WTC11 (cell line): ENCODE measurements at regions not wholly inside any gene's neighbourhood (a gene's known extent, or its start where the extent isn't known, plus 50 kb on each side); places are given as distances from the start of the nearest gene placed in this dataset.

Experiments
- ATAC-seq: fragments of 200-7000 bp; cut with Tn5 transposase; 2 replicates; pipeline ENCODE4 v1.10.0; 2021; ENCODE audit warnings: mild to moderate bottlenecking, moderate library complexity
- CTCF ChIA-PET: fragments of 300-600 bp; sonication (Branson Sonifier 250); formaldehyde crosslinking; loops from one replicate; lab custom pipeline; 2021; ENCODE audit warnings: antibody characterized with exemption; lab: Charles Lee
- POLR2A ChIA-PET: fragments of 350-600 bp; sonication (Branson Sonifier 250); formaldehyde crosslinking; loops from one replicate; lab custom pipeline; 2021; ENCODE audit warnings: antibody characterized with exemption; lab: Charles Lee
- DNase-seq: peaks from one replicate; pipeline ENCODE4 v3.0.0; 2021; ENCODE audit warnings: low spot score
- H3K27ac Mint-ChIP-seq: 2 replicates; pipeline ENCODE4 v1.8.0; 2021; ENCODE audit warnings: mixed read lengths
- H3K27me3 Mint-ChIP-seq: 2 replicates; pipeline ENCODE4 v1.8.0; 2021; ENCODE audit warnings: low read depth, mild to moderate bottlenecking, moderate library complexity, mixed read lengths
- H3K36me3 Mint-ChIP-seq: 2 replicates; pipeline ENCODE4 v1.8.0; 2021; ENCODE audit warnings: mixed read lengths
- H3K4me1 Mint-ChIP-seq: 2 replicates; pipeline ENCODE4 v1.8.0; 2022; ENCODE audit warnings: mixed read lengths
- H3K4me3 Mint-ChIP-seq: 2 replicates; pipeline ENCODE4 v1.8.0; 2021; ENCODE audit warnings: mild to moderate bottlenecking, moderate library complexity, mixed read lengths
- H3K9me3 Mint-ChIP-seq: 2 replicates; pipeline ENCODE4 v1.8.0; 2021; ENCODE audit warnings: mixed read lengths
- CREM ChIP-seq: sonication (generic); formaldehyde crosslinking; IDR thresholded peaks from 2 replicates; pipeline ENCODE4 v1.8.1; 2022; ENCODE audit warnings: mild to moderate bottlenecking, missing genetic modification reagents, moderate library complexity
- FOXJ3 ChIP-seq: sonication (generic); formaldehyde crosslinking; IDR thresholded peaks from 2 replicates; pipeline ENCODE4 v1.9.0; 2021; ENCODE audit warnings: missing genetic modification reagents, mild to moderate bottlenecking, borderline replicate concordance
- FOXK1 ChIP-seq: sonication (generic); formaldehyde crosslinking; IDR thresholded peaks from 2 replicates; pipeline ENCODE4 v1.8.0; 2022; ENCODE audit warnings: mild to moderate bottlenecking, moderate library complexity, missing genetic modification reagents
- IRF2 ChIP-seq: sonication (generic); formaldehyde crosslinking; IDR thresholded peaks from 2 replicates; pipeline ENCODE4 v1.8.0; 2022; ENCODE audit warnings: low read depth, missing genetic modification reagents, borderline replicate concordance
- NFATC4 ChIP-seq: fragments of 250-450 bp; sonication (Bioruptor Pico); IDR thresholded peaks from 2 replicates; pipeline ENCODE4 v1.9.0; 2021; ENCODE audit warnings: mild to moderate bottlenecking
- PRRX2 ChIP-seq: fragments of 250-450 bp; sonication (Bioruptor Pico); IDR thresholded peaks from 2 replicates; pipeline ENCODE4 v1.8.0; 2021; ENCODE audit warnings: mild to moderate bottlenecking
- RORB ChIP-seq: fragments of 250-450 bp; sonication (Bioruptor Pico); IDR thresholded peaks from 2 replicates; pipeline ENCODE4 v1.9.0; 2021; ENCODE audit warnings: mild to moderate bottlenecking
- ZNF138 ChIP-seq: sonication (generic); formaldehyde crosslinking; conservative IDR thresholded peaks from 2 replicates; pipeline ENCODE4 v1.8.1; 2022; ENCODE audit warnings: mild to moderate bottlenecking, moderate library complexity, missing genetic modification reagents
- ZNF232 ChIP-seq: sonication (generic); formaldehyde crosslinking; IDR thresholded peaks from 2 replicates; pipeline ENCODE4 v1.8.0; 2022; ENCODE audit warnings: mild to moderate bottlenecking, missing genetic modification reagents
- ZNF416 ChIP-seq: fragments of 250-450 bp; sonication (Bioruptor Pico); IDR thresholded peaks from 2 replicates; pipeline ENCODE4 v1.9.0; 2021; ENCODE audit warnings: mild to moderate bottlenecking, inconsistent platforms
- TF ChIP-seq, protein P1 (sequence below): sonication (generic); formaldehyde crosslinking; IDR thresholded peaks from 2 replicates; pipeline ENCODE4 v1.8.0; 2022; ENCODE audit warnings: mild to moderate bottlenecking, missing genetic modification reagents
- TF ChIP-seq, protein P2 (sequence below): sonication (generic); formaldehyde crosslinking; conservative IDR thresholded peaks from 2 replicates; pipeline ENCODE4 v1.8.1; 2022; ENCODE audit warnings: mild to moderate bottlenecking, missing genetic modification reagents
- TF ChIP-seq, protein P3 (sequence below): sonication (generic); formaldehyde crosslinking; conservative IDR thresholded peaks from 2 replicates; pipeline ENCODE4 v1.8.1; 2023; ENCODE audit warnings: mild to moderate bottlenecking, low read depth, missing genetic modification reagents, moderate library complexity
- TF ChIP-seq, protein P4 (sequence below): fragments of 250-450 bp; sonication (Bioruptor Pico); IDR thresholded peaks from 2 replicates; pipeline ENCODE4 v2.1.2; 2022; ENCODE audit warnings: mild to moderate bottlenecking, moderate library complexity
- TF ChIP-seq, protein P5 (sequence below): sonication (generic); formaldehyde crosslinking; IDR thresholded peaks from 2 replicates; pipeline ENCODE4 v1.8.1; 2022; ENCODE audit warnings: mild to moderate bottlenecking, missing genetic modification reagents, moderate library complexity, borderline replicate concordance
- TF ChIP-seq, protein P6 (sequence below): sonication (generic); formaldehyde crosslinking; IDR thresholded peaks from 2 replicates; pipeline ENCODE4 v1.8.1; 2022; ENCODE audit warnings: low read depth, missing genetic modification reagents, borderline replicate concordance

DNA sequence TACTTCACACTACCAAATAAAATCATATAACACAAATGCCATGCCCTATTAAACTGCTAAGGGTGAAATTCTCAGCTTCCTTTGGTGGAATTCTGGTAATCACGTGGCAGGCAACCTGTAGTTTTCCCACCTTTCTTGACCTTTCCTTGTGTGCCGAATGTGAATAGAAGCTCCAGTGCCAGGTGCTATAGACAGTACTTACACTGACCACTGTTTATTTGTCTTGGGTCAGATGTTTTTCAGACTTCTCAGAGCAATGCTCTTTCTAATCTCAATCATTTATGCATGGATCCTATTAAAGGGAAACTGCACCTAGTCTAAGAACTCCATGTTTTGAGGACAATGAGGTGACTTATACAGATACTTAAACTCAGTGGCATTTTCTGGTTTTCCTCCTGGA lies 296.8 kb upstream of the DIAPH2 start (continued):
- TF ChIP-seq, protein P1, sequence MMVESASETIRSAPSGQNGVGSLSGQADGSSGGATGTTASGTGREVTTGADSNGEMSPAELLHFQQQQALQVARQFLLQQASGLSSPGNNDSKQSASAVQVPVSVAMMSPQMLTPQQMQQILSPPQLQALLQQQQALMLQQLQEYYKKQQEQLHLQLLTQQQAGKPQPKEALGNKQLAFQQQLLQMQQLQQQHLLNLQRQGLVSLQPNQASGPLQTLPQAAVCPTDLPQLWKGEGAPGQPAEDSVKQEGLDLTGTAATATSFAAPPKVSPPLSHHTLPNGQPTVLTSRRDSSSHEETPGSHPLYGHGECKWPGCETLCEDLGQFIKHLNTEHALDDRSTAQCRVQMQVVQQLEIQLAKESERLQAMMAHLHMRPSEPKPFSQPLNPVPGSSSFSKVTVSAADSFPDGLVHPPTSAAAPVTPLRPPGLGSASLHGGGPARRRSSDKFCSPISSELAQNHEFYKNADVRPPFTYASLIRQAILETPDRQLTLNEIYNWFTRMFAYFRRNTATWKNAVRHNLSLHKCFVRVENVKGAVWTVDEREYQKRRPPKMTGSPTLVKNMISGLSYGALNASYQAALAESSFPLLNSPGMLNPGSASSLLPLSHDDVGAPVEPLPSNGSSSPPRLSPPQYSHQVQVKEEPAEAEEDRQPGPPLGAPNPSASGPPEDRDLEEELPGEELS (CRISPR knock-in tag), result no peak
- TF ChIP-seq, protein P2, sequence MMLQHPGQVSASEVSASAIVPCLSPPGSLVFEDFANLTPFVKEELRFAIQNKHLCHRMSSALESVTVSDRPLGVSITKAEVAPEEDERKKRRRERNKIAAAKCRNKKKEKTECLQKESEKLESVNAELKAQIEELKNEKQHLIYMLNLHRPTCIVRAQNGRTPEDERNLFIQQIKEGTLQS, result no peak
- TF ChIP-seq CREM (CRISPR knock-in tag), result no peak

DNA sequence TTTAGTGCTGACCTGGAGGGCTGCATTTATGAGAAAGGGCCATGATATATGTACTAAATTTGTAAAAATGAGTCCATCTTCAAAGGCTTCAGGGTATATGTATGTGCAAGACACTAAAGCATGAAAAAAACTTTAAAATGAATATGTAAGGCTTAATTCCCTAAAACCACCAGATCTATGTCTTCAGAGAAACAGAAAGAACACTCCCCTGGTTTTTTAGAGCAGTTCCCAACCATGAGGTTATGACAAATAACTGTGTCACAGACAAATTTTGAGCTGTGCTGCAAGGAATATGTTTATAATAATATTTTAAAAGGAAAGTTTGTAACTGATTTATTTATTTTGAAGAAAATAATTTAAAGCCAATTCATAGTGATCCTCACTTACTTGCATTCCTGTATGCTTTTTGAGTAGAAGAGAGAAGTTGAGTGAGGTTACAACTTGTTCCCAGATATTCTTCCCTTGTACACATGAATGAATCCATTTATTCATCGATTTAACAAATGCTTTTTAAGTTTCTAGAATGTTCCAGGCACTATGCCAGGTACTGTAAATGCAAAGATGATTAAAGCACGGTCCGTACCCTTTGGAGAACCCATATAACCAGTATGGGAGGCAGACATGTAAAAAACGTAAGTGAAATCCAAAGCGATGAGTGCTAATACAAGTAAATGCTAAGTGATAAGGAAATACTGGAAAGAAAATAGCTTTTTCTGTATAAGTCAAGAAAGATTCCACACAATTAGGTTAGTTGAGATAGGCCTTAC lies 295.2 kb upstream of the DIAPH2 start:
- Mint-ChIP-seq H3K9me3 (no peaks in the 10 kb centered on the region), H3K4me1 (no peaks in the 10 kb centered on the region), H3K36me3 (no peaks in the 10 kb centered on the region), H3K4me3 (no peak overlapping the region), H3K27ac (no peak overlapping the region), H3K27me3 (no peaks in the 10 kb centered on the region)
- TF ChIP-seq PRRX2, result no peak
- TF ChIP-seq ZNF232 (CRISPR knock-in tag), result no peak
- TF ChIP-seq, protein P3, sequence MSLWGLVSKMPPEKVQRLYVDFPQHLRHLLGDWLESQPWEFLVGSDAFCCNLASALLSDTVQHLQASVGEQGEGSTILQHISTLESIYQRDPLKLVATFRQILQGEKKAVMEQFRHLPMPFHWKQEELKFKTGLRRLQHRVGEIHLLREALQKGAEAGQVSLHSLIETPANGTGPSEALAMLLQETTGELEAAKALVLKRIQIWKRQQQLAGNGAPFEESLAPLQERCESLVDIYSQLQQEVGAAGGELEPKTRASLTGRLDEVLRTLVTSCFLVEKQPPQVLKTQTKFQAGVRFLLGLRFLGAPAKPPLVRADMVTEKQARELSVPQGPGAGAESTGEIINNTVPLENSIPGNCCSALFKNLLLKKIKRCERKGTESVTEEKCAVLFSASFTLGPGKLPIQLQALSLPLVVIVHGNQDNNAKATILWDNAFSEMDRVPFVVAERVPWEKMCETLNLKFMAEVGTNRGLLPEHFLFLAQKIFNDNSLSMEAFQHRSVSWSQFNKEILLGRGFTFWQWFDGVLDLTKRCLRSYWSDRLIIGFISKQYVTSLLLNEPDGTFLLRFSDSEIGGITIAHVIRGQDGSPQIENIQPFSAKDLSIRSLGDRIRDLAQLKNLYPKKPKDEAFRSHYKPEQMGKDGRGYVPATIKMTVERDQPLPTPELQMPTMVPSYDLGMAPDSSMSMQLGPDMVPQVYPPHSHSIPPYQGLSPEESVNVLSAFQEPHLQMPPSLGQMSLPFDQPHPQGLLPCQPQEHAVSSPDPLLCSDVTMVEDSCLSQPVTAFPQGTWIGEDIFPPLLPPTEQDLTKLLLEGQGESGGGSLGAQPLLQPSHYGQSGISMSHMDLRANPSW (CRISPR knock-in tag), result no peak
- no peak for TF ChIP-seq FOXK1 (CRISPR knock-in tag)
- TF ChIP-seq, protein P4, sequence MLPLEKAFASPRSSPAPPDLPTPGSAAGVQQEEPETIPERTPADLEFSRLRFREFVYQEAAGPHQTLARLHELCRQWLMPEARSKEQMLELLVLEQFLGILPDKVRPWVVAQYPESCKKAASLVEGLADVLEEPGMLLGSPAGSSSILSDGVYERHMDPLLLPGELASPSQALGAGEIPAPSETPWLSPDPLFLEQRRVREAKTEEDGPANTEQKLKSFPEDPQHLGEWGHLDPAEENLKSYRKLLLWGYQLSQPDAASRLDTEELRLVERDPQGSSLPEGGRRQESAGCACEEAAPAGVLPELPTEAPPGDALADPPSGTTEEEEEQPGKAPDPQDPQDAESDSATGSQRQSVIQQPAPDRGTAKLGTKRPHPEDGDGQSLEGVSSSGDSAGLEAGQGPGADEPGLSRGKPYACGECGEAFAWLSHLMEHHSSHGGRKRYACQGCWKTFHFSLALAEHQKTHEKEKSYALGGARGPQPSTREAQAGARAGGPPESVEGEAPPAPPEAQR (CRISPR knock-in tag), result no peak
- TF ChIP-seq RORB (CRISPR knock-in tag), result no peak
- no peak for TF ChIP-seq FOXJ3 (CRISPR knock-in tag)
- no peak for TF ChIP-seq IRF2 (CRISPR knock-in tag)
- TF ChIP-seq ZNF416, result no peak
- TF ChIP-seq, protein P5, sequence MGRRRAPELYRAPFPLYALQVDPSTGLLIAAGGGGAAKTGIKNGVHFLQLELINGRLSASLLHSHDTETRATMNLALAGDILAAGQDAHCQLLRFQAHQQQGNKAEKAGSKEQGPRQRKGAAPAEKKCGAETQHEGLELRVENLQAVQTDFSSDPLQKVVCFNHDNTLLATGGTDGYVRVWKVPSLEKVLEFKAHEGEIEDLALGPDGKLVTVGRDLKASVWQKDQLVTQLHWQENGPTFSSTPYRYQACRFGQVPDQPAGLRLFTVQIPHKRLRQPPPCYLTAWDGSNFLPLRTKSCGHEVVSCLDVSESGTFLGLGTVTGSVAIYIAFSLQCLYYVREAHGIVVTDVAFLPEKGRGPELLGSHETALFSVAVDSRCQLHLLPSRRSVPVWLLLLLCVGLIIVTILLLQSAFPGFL, result no peak
- TF ChIP-seq ZNF138 (CRISPR knock-in tag), result no peak
- TF ChIP-seq NFATC4 (CRISPR knock-in tag), result no peak
- TF ChIP-seq, protein P6, sequence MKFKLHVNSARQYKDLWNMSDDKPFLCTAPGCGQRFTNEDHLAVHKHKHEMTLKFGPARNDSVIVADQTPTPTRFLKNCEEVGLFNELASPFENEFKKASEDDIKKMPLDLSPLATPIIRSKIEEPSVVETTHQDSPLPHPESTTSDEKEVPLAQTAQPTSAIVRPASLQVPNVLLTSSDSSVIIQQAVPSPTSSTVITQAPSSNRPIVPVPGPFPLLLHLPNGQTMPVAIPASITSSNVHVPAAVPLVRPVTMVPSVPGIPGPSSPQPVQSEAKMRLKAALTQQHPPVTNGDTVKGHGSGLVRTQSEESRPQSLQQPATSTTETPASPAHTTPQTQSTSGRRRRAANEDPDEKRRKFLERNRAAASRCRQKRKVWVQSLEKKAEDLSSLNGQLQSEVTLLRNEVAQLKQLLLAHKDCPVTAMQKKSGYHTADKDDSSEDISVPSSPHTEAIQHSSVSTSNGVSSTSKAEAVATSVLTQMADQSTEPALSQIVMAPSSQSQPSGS (CRISPR knock-in tag), result no peak
- no peak for ATAC-seq
- POLR2A ChIA-PET, result no interaction called here
- DNase-seq, result no peak
- CTCF ChIA-PET, result no interaction called here
